ENCODE measurements at regions not wholly inside any gene's neighbourhood (a gene's known extent, or its start where the extent isn't known, plus 50 kb on each side); places are given as distances from the start of the nearest gene placed in this dataset.

DNA sequence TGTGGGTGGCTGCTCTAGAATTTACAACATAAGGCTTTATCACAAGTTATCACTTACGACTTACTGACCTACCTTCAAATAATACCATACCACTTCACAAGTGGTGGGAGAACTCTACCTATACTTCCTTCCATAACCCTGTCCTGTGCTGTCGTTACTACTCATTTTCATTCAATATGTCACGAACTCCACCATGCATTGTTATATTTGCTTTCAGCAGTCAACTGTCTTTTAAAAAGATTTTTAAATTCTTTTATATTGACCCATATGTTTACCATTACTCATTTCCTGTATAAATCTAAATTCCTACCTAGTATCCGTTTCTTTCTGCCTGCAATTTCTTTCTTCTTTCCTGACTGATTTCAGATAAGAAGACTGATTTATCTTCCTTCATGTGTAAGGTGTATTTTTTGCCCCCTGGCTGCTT is 200.0 kb downstream of the KLF12 start:
- intact Hi-C loops (cut with DNase I), result no loop called here
- DNase-seq (no peak), ATAC-seq (no peak)
- no peaks in the 10 kb centered on the region for H3K27me3 ChIP-seq (ENCODE audit: insufficient read depth in 3 of 3, low read length in 2 of 3)
- no peaks in the 10 kb centered on the region for H3K36me3 ChIP-seq (ENCODE audit: insufficient read depth in 1 of 2, low read depth in 1 of 2)
- no peaks in the 10 kb centered on the region for H3K9me3 ChIP-seq
- H3K4me3 ChIP-seq, result no peak overlapping the region
- TF ChIP-seq, protein P1, sequence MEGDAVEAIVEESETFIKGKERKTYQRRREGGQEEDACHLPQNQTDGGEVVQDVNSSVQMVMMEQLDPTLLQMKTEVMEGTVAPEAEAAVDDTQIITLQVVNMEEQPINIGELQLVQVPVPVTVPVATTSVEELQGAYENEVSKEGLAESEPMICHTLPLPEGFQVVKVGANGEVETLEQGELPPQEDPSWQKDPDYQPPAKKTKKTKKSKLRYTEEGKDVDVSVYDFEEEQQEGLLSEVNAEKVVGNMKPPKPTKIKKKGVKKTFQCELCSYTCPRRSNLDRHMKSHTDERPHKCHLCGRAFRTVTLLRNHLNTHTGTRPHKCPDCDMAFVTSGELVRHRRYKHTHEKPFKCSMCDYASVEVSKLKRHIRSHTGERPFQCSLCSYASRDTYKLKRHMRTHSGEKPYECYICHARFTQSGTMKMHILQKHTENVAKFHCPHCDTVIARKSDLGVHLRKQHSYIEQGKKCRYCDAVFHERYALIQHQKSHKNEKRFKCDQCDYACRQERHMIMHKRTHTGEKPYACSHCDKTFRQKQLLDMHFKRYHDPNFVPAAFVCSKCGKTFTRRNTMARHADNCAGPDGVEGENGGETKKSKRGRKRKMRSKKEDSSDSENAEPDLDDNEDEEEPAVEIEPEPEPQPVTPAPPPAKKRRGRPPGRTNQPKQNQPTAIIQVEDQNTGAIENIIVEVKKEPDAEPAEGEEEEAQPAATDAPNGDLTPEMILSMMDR (IDR thresholded peaks at IDR 0.05), result no peak
- H3K27ac ChIP-seq, result no peak overlapping the region
- WGBS, 3 donors, result 90 to 92% (median 91%) methylated on average over 4 of the region's 4 CpGs
- H3K4me1 ChIP-seq, result peaks cover 5% of the 10 kb centered on the region

DNA sequence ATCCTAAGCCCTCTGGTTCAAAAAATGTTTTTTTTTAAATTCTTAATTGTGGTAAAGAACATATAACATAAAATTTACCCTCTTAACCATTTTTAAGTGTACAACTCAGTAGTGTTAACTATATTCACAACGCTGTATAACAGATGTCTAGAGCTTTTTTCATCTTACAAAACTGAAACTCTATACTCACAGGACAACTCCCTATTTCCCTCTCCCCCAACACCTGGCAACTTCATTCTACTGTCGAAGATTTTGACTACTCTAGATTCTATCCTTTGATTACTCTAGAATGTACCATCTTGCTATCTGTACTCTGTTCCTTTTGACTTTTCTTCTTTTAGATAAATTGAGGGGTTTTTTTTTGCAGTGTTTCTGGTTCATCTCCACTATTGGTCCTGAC is 200.4 kb downstream of the KLF12 start:
- Histone ChIP-seq H3K4me1 (peaks cover 5% of the 10 kb centered on the region), H3K4me3 (no peak overlapping the region), H3K36me3 (ENCODE audit: insufficient read depth in 1 of 2, low read depth in 1 of 2) (no peaks in the 10 kb centered on the region), H3K27ac (no peak overlapping the region), H3K9me3 (no peaks in the 10 kb centered on the region), H3K27me3 (ENCODE audit: insufficient read depth in 3 of 3, low read length in 2 of 3) (no peaks in the 10 kb centered on the region)
- WGBS, 3 donors, result 27 to 67% (median 43%) methylated on average over 2 of the region's 2 CpGs
- ATAC-seq (no peak), DNase-seq (no peak)
- intact Hi-C loops (cut with DNase I), result no loop called here
- TF ChIP-seq, protein P1 (IDR thresholded peaks at IDR 0.05), result no peak

DNA sequence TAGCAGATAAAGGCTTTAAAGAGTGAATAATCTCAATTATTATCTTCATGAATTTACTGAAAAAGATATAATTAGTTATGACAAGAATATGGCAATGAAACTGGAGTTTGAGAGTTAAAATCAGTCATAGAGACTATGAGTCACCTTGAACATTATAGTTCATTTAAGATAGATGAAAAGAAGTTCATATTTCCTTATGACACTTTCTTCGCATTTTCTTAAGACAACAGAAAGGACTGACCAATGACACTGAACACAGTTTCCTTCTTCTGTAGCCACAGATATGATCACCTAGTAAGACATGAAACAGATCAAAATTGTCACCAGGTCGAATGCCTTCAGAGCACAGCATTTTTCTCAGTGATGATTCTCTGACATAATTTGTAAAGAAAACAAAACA is 202.1 kb downstream of the KLF12 start:
- intact Hi-C loops (cut with DNase I), result no loop called here
- ATAC-seq, result no peak
- Histone ChIP-seq H3K27me3 (ENCODE audit: insufficient read depth in 3 of 3, low read length in 2 of 3) (no peaks in the 10 kb centered on the region), H3K9me3 (no peaks in the 10 kb centered on the region), H3K4me1 (peaks cover 5% of the 10 kb centered on the region), H3K4me3 (no peak overlapping the region), H3K27ac (no peak overlapping the region), H3K36me3 (ENCODE audit: insufficient read depth in 1 of 2, low read depth in 1 of 2) (no peaks in the 10 kb centered on the region)
- TF ChIP-seq, protein P1 (IDR thresholded peaks at IDR 0.05), result no peak
- DNase-seq, result no peak
- WGBS, 3 donors, result 87 to 97% (median 89%) methylated on average over 2 of the region's 2 CpGs

DNA sequence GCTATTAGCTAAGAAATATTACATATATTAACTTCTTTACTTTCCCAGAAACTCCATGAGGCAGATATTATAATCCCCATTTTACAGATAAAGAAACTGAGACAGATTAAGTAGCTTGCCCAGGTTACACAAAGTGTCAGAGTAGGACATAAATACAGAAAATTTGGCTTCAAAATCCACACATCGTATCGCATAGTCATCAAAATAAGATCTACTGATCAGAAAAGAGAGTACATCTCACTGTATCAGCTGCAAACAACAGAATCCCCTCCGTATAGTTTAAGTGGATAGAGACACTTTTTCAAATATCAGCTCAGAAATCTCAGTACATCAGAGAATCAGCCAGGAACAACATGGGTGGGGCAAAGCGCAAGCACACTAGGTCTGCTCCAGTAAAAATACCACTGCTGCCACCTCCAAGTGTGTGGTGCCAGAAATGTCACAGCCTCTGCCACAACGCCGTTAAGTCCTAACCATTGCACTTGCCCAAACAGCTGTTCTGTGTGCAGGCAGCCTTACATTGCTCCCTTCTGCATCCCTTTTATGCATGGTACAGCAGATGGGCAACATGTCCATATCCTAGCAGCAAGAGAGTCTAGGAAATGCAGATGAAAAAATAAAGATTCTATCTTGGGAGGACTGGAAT is 204.8 kb downstream of the KLF12 start:
- intact Hi-C loops (cut with DNase I), result no loop called here
- no peaks in the 10 kb centered on the region for H3K36me3 ChIP-seq (ENCODE audit: insufficient read depth in 1 of 2, low read depth in 1 of 2)
- no peak overlapping the region for H3K4me3 ChIP-seq
- peaks cover 5% of the 10 kb centered on the region for H3K4me1 ChIP-seq
- ATAC-seq (no peak), DNase-seq (no peak)
- H3K27ac ChIP-seq, result no peak overlapping the region
- no peaks in the 10 kb centered on the region for H3K27me3 ChIP-seq (ENCODE audit: insufficient read depth in 3 of 3, low read length in 2 of 3)
- H3K9me3 ChIP-seq, result no peaks in the 10 kb centered on the region
- TF ChIP-seq, protein P1 (IDR thresholded peaks at IDR 0.05), result no peak
- WGBS, 3 donors, result 70 to 89% (median 83%) methylated on average over 6 of the region's 6 CpGs

DNA sequence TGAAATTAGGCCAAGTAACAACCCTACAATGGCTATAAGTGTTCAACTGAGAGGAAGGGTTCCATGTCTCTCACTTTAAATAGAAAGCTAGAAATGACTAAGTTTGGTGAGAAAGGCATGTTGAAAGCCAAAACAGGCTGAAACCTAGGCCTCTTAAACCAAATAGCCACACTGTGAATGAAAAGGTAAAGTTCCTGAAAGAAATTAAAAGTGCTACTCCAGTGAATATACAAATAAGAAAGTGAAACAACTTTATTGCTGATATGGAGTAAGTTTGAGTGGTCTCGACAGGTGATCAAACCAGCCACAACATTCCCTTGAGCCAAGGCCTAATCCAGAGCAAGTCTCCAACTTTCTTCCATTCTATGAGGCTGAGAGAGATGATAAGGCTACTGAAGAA is 209.6 kb downstream of the KLF12 start:
- intact Hi-C loops (cut with DNase I), result no loop called here
- WGBS, 3 donors, result 59 to 91% (median 63%) methylated on average over 1 of the region's 1 CpG

More for the DNA sequence above, 209.6 kb downstream of the KLF12 start:
- TF ChIP-seq, protein P1 (IDR thresholded peaks at IDR 0.05), result no peak
- H3K27ac ChIP-seq, result no peak overlapping the region
- H3K9me3 ChIP-seq, result no peaks in the 10 kb centered on the region
- ATAC-seq, result no peak
- no peak for DNase-seq
- no peak overlapping the region for H3K4me3 ChIP-seq
- no peaks in the 10 kb centered on the region for H3K4me1 ChIP-seq
- no peaks in the 10 kb centered on the region for H3K27me3 ChIP-seq (ENCODE audit: insufficient read depth in 3 of 3, low read length in 2 of 3)
- no peaks in the 10 kb centered on the region for H3K36me3 ChIP-seq (ENCODE audit: insufficient read depth in 1 of 2, low read depth in 1 of 2)
